HG03108 (cell line): ENCODE measurements at regions not wholly inside any gene's neighbourhood (a gene's known extent, or its start where the extent isn't known, plus 50 kb on each side); places are given as distances from the start of the nearest gene placed in this dataset.
A peak's percentile ranks its signal among the peaks of the same experiment; 100 is the strongest.
"Not testable (repeated sequence)": the region's sequence is repeated elsewhere in the genome, so short reads cannot be mapped to it uniquely, and the experiment has no call there.

Experiments used
- ATAC-seq: cut with Tn5 transposase; IDR thresholded peaks from one replicate; pipeline ENCODE4 v1.9.1; 2021; ENCODE audit warnings: moderate library complexity; ENCODE audit not compliant: unreplicated experiment

GRCh38 chr1:170789063-170789462, 125.1 kb downstream of the PRRX1 start:
- no peak for ATAC-seq

DNA sequence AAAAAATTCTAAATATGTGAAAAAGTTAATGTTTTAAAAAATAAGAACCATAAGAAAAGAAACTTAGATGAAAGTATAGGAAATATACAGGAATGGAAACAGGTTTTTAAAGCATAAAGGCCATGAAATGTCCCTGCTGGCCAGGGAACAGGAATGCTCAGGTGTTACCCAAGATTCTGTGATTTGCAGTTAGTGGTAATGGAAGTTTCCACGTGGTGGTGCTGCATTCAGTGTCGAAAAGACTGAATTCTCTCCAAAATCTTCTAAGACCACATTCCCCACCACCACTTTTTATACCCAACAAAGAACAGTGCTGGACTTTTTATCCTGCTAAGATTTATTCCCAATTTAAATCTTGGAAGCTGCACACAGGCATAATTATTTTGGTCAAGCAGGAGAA, 126.2 kb downstream of the PRRX1 start:
- no peak for ATAC-seq

- ATAC-seq = no peak
These were observed 126.7 kb downstream of the PRRX1 start for GRCh38 chr1:170790651-170791071.

- no peak for ATAC-seq
These were observed 128.0 kb downstream of the PRRX1 start for GRCh38 chr1:170791941-170792340.

- ATAC-seq = no peak
These were observed 135.1 kb upstream of the MROH9 start for GRCh38 chr1:170800265-170800664.

GRCh38 chr1:170800812-170801211, 134.5 kb upstream of the MROH9 start:
- ATAC-seq = no peak

DNA sequence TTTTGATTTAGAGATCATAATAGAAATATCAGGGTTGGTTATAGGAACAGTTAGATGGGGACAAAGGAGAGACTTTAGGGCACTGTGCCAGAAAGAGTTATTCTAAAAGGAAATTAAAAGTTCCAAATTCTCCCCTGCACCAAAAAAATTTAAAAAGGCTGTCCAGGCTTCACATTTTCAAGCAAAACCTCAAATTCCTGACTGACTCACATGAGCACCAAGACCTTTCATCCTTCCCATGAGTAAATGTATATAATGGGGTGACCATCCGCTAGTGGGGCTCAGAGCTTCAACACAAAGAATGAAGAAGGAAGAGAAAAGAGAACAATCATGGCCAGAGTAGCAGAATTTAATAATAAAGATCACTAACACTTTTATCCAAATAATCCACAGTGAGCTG, 131.6 kb upstream of the MROH9 start:
- ATAC-seq = no peak

DNA sequence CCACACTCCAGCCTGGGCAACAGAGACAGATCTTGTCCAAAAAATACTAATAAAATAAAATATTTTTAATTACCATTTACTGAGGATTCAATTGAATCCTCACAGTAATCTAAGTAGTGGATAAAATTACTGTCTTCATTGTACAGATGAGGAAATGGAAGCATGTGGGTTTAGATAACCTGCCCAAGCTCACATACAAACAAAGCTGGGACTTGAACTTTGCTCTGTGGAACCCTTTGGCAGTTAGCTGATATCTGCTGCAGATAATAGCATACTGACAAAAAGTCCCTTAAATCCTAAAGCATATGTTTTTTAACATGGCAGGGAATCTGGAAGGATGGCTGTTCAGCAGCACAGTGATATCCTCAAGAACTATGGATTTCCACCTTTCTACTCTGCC, 130.9 kb upstream of the MROH9 start:
- no peak for ATAC-seq

- ATAC-seq = no peak
These were observed 130.5 kb upstream of the MROH9 start for GRCh38 chr1:170804879-170805278.

DNA sequence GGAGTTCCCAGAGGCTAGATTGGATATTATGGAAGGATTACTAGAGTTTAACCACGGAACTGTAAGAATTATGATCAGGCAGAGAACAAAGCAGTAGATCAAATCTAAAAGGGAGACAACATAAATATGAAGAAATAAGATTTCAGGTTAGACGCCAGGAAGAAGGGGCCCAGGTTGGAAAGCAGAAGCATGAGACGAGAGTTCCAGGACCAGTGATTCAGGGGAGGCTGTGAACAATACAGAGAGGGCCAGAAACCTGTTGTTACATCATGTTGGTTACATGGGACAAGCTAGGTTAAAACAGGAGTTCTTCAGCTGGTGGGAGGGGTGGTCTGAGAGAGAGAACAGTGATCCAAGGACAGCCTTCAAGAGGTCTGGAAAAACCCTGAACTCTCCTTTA, 128.4 kb upstream of the MROH9 start:
- no peak for ATAC-seq

GRCh38 chr1:170807432-170807831, 127.9 kb upstream of the MROH9 start:
- ATAC-seq = no peak

- ATAC-seq = no peak
These were observed 127.0 kb upstream of the MROH9 start for GRCh38 chr1:170808216-170808885.

- ATAC-seq = not testable (repeated sequence)
These were observed 124.3 kb upstream of the MROH9 start for GRCh38 chr1:170811013-170811412.

DNA sequence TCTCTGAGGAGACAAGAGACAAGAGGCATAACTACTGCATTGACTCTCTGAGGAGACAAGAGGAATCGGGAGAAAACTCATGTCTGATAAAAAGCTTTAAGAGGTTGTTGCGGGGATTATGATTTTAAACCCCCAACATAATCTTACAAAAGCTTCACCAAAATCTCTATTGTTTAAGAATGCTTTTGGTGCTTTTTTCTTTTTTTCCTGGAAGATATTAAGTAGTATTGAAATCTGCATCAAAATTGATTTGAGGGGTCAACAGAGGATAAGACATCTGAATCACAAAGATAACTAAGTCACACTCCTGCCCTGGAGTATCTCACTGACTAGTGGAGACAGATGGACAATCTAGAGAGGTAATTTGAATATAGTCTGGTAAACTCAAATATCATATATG, 115.6 kb upstream of the MROH9 start:
- no peak for ATAC-seq

DNA sequence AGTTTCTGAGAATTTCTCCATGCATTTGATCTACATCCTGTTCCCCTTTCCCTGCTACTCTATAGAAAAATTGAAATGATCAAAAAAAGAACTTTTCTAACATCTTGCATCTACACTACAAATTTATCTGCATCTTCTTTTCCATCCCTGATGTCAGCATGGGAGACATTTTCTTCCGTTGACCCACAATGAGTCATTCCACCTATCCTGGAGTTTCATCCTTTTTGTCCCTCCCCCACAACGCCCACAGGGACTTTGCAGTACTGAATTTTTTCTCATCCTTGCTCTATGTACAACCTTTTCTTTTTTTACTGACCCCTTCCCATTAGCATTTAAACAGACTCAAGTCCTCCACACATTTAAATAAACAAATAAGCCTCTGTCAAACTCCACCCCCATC, 112.2 kb upstream of the MROH9 start:
- no peak for ATAC-seq

DNA sequence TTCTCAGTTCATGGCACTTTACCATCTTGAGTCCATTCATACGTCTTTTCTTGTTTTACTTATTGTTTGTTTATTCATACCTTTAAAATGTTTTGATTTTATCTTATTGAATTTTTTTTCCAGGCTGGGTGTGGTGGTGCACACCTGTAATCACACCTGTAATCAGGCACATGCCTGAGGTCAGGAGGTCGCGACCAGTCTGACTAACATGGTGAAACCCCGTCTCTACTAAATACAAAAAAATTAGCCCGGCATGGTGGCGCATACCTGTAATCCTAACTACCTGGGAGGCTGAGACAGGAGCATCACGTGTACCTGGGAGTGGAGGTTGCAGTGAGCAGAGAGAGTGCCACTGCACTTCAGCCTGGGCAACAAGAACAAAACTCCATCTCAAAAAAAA, 104.1 kb upstream of the MROH9 start:
- no peak for ATAC-seq

DNA sequence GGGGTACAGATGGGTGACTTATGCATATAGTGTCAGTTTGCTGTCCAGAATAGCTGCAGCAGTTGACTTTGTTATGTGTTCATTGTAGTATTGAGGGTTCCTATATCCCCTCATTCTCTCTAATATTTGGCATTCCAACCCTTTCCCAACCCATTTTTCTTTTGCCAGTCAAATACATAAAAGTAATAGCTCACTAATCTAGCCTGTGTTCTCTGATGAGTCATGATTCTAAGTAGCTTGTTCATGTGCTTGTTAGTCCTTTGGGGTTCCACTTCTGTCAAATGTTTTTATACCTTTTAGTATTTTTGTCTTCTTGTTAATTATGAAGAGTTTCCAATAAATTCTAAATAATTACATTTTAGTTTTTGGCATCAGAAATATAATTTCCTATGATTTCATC, 99.2 kb upstream of the MROH9 start:
- ATAC-seq = no peak

GRCh38 chr1:170840371-170840770, 95.0 kb upstream of the MROH9 start:
- no peak for ATAC-seq

GRCh38 chr1:170853302-170853701, 82.0 kb upstream of the MROH9 start:
- peak; percentile 73 for ATAC-seq

DNA sequence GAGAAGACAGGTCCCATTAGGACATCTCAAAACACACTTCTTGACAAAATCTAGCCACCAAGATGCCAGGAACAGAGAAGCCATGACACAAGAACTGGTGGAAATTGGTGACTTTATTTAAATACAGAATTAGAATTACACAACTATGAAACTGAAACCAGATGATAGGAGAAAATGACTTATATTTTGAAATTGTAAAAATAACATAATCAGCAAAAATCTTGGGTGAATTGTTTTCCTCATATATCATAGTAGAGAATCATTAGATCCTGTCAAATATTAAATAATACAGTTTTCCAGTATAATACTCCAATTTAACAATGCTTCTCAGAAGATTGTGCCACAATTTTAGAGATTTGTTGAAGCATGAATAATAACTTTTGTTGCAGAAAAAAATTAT, 81.5 kb upstream of the MROH9 start:
- ATAC-seq = no peak

- ATAC-seq = no peak
These were observed 80.7 kb upstream of the MROH9 start for GRCh38 chr1:170854677-170855076.

DNA sequence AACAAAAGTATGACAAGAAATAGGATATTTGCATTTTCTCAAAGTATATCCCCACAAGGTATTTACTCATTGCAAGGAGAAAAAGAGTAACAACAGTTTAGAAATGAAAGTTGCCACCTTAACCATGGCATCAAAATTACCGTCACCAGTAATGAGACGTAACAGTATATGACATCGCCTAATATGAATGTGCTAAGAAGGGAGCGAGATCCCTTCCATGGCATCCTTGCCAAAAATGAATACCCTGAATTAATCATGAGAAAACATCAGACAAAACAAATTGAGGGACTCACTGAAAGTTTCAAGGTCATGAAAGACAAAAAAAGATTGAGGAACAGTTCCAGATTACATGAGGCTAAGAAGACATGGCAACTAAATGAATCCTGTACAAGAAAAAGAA, 78.9 kb upstream of the MROH9 start:
- no peak for ATAC-seq

- no peak for ATAC-seq
These were observed 77.4 kb upstream of the MROH9 start for GRCh38 chr1:170857955-170858354.
